ENCODE measurements at regions not wholly inside any gene's neighbourhood (a gene's known extent, or its start where the extent isn't known, plus 50 kb on each side); places are given as distances from the start of the nearest gene placed in this dataset.

DNA sequence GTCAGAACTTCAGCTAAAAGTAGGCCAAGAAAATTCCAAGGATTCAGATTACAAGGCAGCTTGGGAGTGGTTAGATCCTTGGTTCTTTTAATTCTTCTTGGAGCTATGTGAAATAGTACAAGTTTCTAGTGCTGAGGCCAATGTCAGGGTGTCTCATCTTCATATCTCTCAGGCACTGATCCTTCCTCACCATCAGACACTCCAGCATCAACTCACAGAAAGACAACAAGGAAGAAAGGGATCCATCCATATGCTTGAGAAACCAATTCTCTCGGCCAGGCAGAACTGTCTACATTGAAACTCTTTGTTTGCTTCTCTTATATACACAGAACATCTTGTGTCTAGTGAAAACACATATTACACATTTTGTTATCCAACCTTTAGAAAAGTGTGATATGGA, 362.1 kb upstream of the CCNH start:
- no peak for TF ChIP-seq CTCF (IDR thresholded peaks at IDR 0.05; ENCODE audit: control extremely low read depth, extremely low read depth, low read depth, missing control alignments)
- POLR2A ChIA-PET: no interaction called here
- CTCF ChIA-PET: interaction anchor here (1.6 kb wide), 2 partner anchors 8 to 10 kb away, joined by 6 to 8 read pairs; no protein-coding TSS in a partner anchor
- DNase-seq (ENCODE audit: extremely low spot score): no peak

GRCh38 chr5:87770601-87771121, 357.9 kb upstream of the CCNH start:
- no peak for DNase-seq (ENCODE audit: extremely low spot score)
- ChIA-PET POLR2A (no interaction called here), CTCF (interaction anchor here (0.9 to 3.8 kb wide), 7 partner anchors 8 to 922 kb away, joined by 3 to 16 read pairs (median 4); no protein-coding TSS in a partner anchor)
- no peak for TF ChIP-seq CTCF (IDR thresholded peaks at IDR 0.05; ENCODE audit: control extremely low read depth, extremely low read depth, low read depth, missing control alignments)

- no peak for TF ChIP-seq CTCF (IDR thresholded peaks at IDR 0.05; ENCODE audit: control extremely low read depth, extremely low read depth, low read depth, missing control alignments)
- no peak for DNase-seq (ENCODE audit: extremely low spot score)
- ChIA-PET POLR2A (no interaction called here), CTCF (interaction anchor here (0.9 to 3.8 kb wide), 7 partner anchors 9 to 923 kb away, joined by 3 to 16 read pairs (median 4); no protein-coding TSS in a partner anchor)
These were observed 357.4 kb upstream of the CCNH start for GRCh38 chr5:87770016-87770570.

- TF ChIP-seq CTCF (IDR thresholded peaks at IDR 0.05; ENCODE audit: control extremely low read depth, extremely low read depth, low read depth, missing control alignments): no peak
- DNase-seq (ENCODE audit: extremely low spot score): no peak
- CTCF ChIA-PET: interaction anchor here (3.8 kb wide), 1 partner anchor 12 kb away, joined by 16 read pairs; no protein-coding TSS in a partner anchor
- POLR2A ChIA-PET: no interaction called here
These were observed 356.4 kb upstream of the CCNH start for GRCh38 chr5:87769157-87769556.

GRCh38 chr5:87768190-87768589, 355.5 kb upstream of the CCNH start:
- POLR2A ChIA-PET: no interaction called here
- DNase-seq (ENCODE audit: extremely low spot score): no peak
- no peak for TF ChIP-seq CTCF (IDR thresholded peaks at IDR 0.05; ENCODE audit: control extremely low read depth, extremely low read depth, low read depth, missing control alignments)
- CTCF ChIA-PET: interaction anchor here (1.0 to 1.6 kb wide), 2 partner anchors 12 to 13 kb away, joined by 4 read pairs; no protein-coding TSS in a partner anchor

DNA sequence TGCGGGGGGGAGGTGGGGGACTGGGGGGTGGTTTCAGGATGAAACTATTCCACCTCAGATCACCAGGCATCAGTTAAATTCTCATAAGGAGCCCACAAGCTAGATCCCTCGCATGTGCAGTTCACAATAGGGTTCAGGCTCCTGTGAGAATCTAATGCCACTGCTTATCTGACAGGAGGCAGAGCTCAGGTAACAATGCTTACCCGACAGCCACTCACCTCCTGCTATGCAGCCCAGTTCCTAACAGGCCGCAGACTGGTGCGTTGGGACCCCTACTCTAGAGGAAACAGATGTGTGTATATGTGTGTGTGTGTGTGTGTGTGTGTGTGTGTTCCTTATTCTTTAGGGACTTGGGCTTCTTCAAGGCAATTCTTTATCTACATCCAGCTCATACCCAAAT, 352.3 kb upstream of the CCNH start:
- POLR2A ChIA-PET: no interaction called here
- CTCF ChIA-PET: interaction anchor here (1.6 to 2.1 kb wide), 2 partner anchors 9 to 16 kb away, joined by 6 to 8 read pairs; no protein-coding TSS in a partner anchor
- DNase-seq (ENCODE audit: extremely low spot score): no peak
- no peak for TF ChIP-seq CTCF (IDR thresholded peaks at IDR 0.05; ENCODE audit: control extremely low read depth, extremely low read depth, low read depth, missing control alignments)

Measured in GM10248 (cell line).